Bronchial epithelial cell (primary cell): ENCODE measurements at regions not wholly inside any gene's neighbourhood (a gene's known extent, or its start where the extent isn't known, plus 50 kb on each side); places are given as distances from the start of the nearest gene placed in this dataset.
"Not testable (repeated sequence)": the region's sequence is repeated elsewhere in the genome, so short reads cannot be mapped to it uniquely, and the experiment has no call there.

Source experiments
- DNase-seq: peaks from one replicate; pipeline ENCODE4 v3.0.0-alpha.2; 2010; ENCODE audit warnings: low read depth
- FAIRE-seq: peaks from 2 replicates; lab custom pipeline; 2011; peaks lifted over from hg19 to GRCh38; lab: Jason Lieb, UNC
- H3K27me3 ChIP-seq: 2 replicates; pipeline ENCODE4 v1.5.1; 2011; ENCODE audit warnings: low read length; ENCODE audit not compliant: control insufficient read depth, insufficient read depth
- H3K36me3 ChIP-seq: 2 replicates; pipeline ENCODE4 v1.5.1; 2011; ENCODE audit warnings: low read length; ENCODE audit not compliant: control insufficient read depth, insufficient read depth
- H3K4me3 ChIP-seq: 2 replicates; pipeline ENCODE4 v1.5.1; 2011; ENCODE audit warnings: mild to moderate bottlenecking, low read depth, low read length, control low read depth
- TF ChIP-seq, protein P1 (sequence below): IDR thresholded peaks from 2 replicates; pipeline ENCODE4 v1.5.1; 2011; ENCODE audit warnings: mild to moderate bottlenecking, moderate library complexity, low read length, control low read depth, inconsistent platforms; ENCODE audit not compliant: insufficient read depth, severe bottlenecking

DNA sequence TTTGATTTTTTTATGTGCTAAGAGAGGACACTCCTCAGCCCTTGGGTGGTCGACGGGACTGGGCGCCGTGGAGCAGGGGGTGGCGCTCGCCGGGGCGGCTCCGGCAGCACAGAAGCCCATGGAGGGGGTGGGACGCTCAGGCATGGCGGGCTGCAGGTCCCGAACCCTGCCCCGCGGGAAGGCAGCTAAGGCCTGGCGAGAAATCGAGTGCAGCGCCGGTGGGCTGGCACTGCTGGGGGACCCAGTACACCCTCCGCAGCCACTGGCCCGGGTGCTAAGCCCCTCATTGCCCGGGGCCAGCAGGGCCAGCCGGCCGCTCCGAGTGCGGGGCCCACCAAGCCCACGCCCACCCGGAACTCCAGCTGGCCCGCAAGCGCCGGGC, 669.7 kb upstream of the CTNND2 start:
- FAIRE-seq, DNase-seq, H3K36me3 ChIP-seq, H3K4me3 ChIP-seq, H3K27me3 ChIP-seq: not testable (repeated sequence)

DNA sequence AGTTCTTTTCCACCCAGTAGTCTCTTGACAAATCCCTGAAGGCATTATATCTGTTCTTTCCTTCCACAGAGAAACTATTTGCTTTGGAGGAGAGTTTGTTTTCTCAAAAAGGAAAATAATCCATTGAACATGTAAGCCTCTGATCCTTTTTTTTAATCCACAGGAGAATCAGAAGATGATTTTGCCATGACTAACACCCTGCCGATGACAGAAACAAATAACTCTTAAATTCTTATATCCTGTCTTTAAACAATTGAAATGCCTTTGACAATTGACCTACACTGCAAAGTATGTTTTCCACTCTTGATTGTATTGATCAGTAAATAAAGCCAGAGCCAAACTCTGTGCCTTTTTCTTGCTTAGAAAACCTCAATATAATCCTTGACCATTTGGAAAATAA, 666.4 kb upstream of the CTNND2 start:
- DNase-seq (no peak), FAIRE-seq (no peak)
- H3K36me3 ChIP-seq, result no peaks in the 10 kb centered on the region
- no peak overlapping the region for H3K4me3 ChIP-seq
- no peaks in the 10 kb centered on the region for H3K27me3 ChIP-seq
- TF ChIP-seq, protein P1, sequence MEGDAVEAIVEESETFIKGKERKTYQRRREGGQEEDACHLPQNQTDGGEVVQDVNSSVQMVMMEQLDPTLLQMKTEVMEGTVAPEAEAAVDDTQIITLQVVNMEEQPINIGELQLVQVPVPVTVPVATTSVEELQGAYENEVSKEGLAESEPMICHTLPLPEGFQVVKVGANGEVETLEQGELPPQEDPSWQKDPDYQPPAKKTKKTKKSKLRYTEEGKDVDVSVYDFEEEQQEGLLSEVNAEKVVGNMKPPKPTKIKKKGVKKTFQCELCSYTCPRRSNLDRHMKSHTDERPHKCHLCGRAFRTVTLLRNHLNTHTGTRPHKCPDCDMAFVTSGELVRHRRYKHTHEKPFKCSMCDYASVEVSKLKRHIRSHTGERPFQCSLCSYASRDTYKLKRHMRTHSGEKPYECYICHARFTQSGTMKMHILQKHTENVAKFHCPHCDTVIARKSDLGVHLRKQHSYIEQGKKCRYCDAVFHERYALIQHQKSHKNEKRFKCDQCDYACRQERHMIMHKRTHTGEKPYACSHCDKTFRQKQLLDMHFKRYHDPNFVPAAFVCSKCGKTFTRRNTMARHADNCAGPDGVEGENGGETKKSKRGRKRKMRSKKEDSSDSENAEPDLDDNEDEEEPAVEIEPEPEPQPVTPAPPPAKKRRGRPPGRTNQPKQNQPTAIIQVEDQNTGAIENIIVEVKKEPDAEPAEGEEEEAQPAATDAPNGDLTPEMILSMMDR, result no peak

- TF ChIP-seq, protein P1, result no peak
- DNase-seq (peak; percentile 2), FAIRE-seq (no peak)
- Histone ChIP-seq H3K36me3 (no peaks in the 10 kb centered on the region), H3K27me3 (no peaks in the 10 kb centered on the region), H3K4me3 (no peak overlapping the region)
Measured at GRCh38 chr5:12566441-12566840, 662.2 kb upstream of the CTNND2 start.

DNA sequence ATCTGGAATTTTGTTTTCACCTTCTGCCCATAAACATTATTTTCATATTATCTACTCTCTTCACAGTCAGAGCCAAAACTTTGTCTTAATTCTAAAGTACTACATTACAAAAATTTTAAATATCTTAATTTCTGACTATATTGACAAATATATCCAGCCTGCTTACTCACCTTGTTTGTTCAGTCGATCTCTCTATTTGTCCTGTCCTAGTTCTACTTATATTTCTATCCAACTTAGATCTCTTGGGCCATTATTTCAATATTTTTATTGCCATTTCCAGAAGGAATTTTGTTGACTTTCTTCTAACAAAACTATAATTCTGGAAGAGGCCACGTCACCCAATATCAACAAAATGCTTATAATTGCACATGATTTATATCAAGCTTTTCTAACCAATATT, 652.8 kb upstream of the CTNND2 start:
- Histone ChIP-seq H3K27me3 (no peaks in the 10 kb centered on the region), H3K36me3 (no peaks in the 10 kb centered on the region), H3K4me3 (no peak overlapping the region)
- FAIRE-seq (no peak), DNase-seq (no peak)
- TF ChIP-seq, protein P1, result no peak

DNA sequence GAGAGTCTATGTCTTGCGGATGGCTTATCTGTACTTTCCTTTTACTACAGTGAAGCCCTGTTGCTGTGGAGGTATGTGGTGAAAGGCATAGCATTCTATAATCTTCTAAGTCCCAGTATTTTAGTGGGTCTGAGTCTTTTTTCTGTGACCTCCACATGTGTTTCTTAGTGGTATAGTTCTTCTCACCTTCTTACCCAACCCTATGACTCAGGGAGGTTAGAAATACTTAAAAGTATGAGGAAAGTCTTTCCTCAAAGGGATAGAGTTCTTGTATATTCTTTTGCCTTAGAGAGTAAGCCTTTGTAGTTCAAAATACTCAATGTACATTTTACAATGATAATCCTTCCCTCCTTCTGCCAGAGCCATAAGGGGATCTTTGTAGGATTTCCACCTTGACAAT, 621.9 kb upstream of the CTNND2 start:
- Histone ChIP-seq H3K27me3 (no peaks in the 10 kb centered on the region), H3K36me3 (no peaks in the 10 kb centered on the region), H3K4me3 (no peak overlapping the region)
- DNase-seq (peak; percentile 7), FAIRE-seq (no peak)
- TF ChIP-seq, protein P1, result no peak

DNA sequence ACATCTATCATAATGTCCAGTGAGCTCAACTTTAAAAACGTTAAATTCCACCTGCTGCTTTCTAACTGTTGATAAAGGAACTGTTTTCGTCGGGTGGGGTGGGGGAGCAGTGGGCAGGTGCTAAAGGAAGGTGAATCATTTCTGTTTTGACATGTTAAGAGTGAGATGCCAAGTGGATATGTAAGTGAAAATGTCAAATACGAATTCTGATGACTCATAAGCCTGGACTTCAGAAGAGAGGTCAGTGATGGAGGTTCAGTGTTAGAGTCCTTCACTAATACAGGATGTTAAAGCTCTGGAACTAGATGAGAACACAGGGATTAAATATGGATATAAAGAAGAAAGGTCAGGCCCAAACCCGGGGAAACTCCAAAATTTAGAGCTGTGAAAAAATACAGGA, 617.9 kb upstream of the CTNND2 start:
- FAIRE-seq, result no peak
- no peak overlapping the region for H3K4me3 ChIP-seq
- peak; percentile 34 for DNase-seq
- H3K27me3 ChIP-seq, result no peaks in the 10 kb centered on the region
- TF ChIP-seq, protein P1, result no peak
- no peaks in the 10 kb centered on the region for H3K36me3 ChIP-seq

- H3K4me3 ChIP-seq, DNase-seq, FAIRE-seq, H3K27me3 ChIP-seq, H3K36me3 ChIP-seq: not testable (repeated sequence)
Measured at GRCh38 chr5:12504983-12505382, 600.7 kb upstream of the CTNND2 start.
